ENCODE measurements at regions not wholly inside any gene's neighbourhood (a gene's known extent, or its start where the extent isn't known, plus 50 kb on each side); places are given as distances from the start of the nearest gene placed in this dataset.

DNA sequence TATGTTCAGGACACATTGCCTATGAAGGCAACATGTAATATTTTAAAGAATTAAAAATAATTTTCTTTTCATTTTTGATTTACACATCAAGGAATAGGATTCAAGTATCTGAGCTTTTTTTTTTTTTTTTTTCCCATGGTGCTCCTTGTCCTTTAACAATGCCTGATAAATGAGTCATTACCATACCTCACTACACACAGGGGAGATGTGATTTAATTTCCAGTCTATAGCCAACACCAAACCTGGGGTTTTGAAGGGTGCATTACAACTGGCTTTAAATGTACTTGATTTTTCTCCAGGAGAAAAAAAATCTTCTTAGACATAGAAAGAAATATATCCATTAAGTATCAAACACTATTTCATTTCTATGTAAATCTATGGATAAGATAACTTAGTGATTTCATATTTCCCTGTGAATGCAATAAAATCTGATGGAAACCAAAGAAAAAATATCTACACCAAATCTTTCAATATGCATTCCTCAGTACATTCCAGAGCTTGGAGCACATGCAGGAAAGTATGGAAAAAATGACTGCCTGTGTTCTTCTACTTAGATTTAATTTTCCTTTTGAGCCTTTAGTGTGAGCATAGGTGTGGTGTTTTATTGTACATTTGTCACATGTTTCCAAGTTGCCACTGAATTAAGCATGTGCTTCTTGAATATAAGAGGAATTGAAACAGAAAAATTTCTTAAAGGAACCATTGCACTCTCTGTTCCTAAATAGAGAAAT lies 204.8 kb upstream of the MEOX2 start:
- no peak for TF ChIP-seq POLR2AphosphoS5 (IDR thresholded peaks at IDR 0.05; ENCODE audit: insufficient read depth in 1 of 2, low read depth in 1 of 2)
- TF ChIP-seq, protein P1, sequence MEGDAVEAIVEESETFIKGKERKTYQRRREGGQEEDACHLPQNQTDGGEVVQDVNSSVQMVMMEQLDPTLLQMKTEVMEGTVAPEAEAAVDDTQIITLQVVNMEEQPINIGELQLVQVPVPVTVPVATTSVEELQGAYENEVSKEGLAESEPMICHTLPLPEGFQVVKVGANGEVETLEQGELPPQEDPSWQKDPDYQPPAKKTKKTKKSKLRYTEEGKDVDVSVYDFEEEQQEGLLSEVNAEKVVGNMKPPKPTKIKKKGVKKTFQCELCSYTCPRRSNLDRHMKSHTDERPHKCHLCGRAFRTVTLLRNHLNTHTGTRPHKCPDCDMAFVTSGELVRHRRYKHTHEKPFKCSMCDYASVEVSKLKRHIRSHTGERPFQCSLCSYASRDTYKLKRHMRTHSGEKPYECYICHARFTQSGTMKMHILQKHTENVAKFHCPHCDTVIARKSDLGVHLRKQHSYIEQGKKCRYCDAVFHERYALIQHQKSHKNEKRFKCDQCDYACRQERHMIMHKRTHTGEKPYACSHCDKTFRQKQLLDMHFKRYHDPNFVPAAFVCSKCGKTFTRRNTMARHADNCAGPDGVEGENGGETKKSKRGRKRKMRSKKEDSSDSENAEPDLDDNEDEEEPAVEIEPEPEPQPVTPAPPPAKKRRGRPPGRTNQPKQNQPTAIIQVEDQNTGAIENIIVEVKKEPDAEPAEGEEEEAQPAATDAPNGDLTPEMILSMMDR (IDR thresholded peaks at IDR 0.05) = no peak

Data from vagina (tissue), 2 donors.